ENCODE measurements at regions not wholly inside any gene's neighbourhood (a gene's known extent, or its start where the extent isn't known, plus 50 kb on each side); places are given as distances from the start of the nearest gene placed in this dataset.

GRCh38 chr2:128645631-128646030 is 327.0 kb upstream of the HS6ST1 start:
- H3K4me3 ChIP-seq (ENCODE audit: control insufficient read depth in 2 of 3, extremely low read depth in 1 of 3, insufficient read depth in 2 of 3, low read depth in 1 of 3, low read length in 3 of 3), result no peak overlapping the region
- no peaks in the 10 kb centered on the region for H3K79me2 ChIP-seq (ENCODE audit: control insufficient read depth, insufficient read depth, low read length)
- no peaks in the 10 kb centered on the region for H3K9me3 ChIP-seq (ENCODE audit: control insufficient read depth, low read depth, low read length)
- no peak overlapping the region for H3K27ac ChIP-seq (ENCODE audit: control insufficient read depth, insufficient read depth, low read length)
- FAIRE-seq (no peak), DNase-seq (ENCODE audit: low read depth, low spot score) (no peak)
- dilution Hi-C loops (cut with MboI; ENCODE audit: extremely low pct_ligation_motif_present, low sequenced_read_pairs), result no loop called here
- H3K9ac ChIP-seq (ENCODE audit: control insufficient read depth, extremely low read depth, insufficient read depth, low read length), result no peak overlapping the region
- H3K27me3 ChIP-seq (ENCODE audit: control insufficient read depth, extremely low read depth, insufficient read depth, low read length), result no peaks in the 10 kb centered on the region
- H3K9me1 ChIP-seq (ENCODE audit: control insufficient read depth, extremely low read depth, insufficient read depth, low read length), result no peaks in the 10 kb centered on the region
- TF ChIP-seq EZH2 (IDR thresholded peaks at IDR 0.05; ENCODE audit: low read length), result no peak
- no peak for TF ChIP-seq CTCF (optimal IDR thresholded peaks at IDR 0.05 in 1 of 3, IDR thresholded peaks at IDR 0.05 in 1 of 3, conservative IDR thresholded peaks at IDR 0.05 in 1 of 3; ENCODE audit: extremely low read depth in 1 of 3, insufficient read depth in 2 of 3, low read length in 3 of 3)
- H2AFZ ChIP-seq (ENCODE audit: control insufficient read depth, low read length), result no peak overlapping the region
- H3K4me1 ChIP-seq (ENCODE audit: control insufficient read depth, extremely low read depth, insufficient read depth, low read length), result no peaks in the 10 kb centered on the region
- no peaks in the 10 kb centered on the region for H3K36me3 ChIP-seq (ENCODE audit: control insufficient read depth in 2 of 2, extremely low read depth in 1 of 2, insufficient read depth in 2 of 2, low read length in 2 of 2)
- H3K4me2 ChIP-seq (ENCODE audit: control insufficient read depth, extremely low read depth, insufficient read depth, low read depth, low read length), result no peak overlapping the region
- H4K20me1 ChIP-seq (ENCODE audit: control insufficient read depth, extremely low read depth, insufficient read depth, low read length), result no peaks in the 10 kb centered on the region

GRCh38 chr2:128646091-128646490 is 327.4 kb upstream of the HS6ST1 start:
- Histone ChIP-seq H3K9me1 (ENCODE audit: control insufficient read depth, extremely low read depth, insufficient read depth, low read length) (no peaks in the 10 kb centered on the region), H3K79me2 (ENCODE audit: control insufficient read depth, insufficient read depth, low read length) (no peaks in the 10 kb centered on the region), H3K4me2 (ENCODE audit: control insufficient read depth, extremely low read depth, insufficient read depth, low read depth, low read length) (no peak overlapping the region), H2AFZ (ENCODE audit: control insufficient read depth, low read length) (no peak overlapping the region), H4K20me1 (ENCODE audit: control insufficient read depth, extremely low read depth, insufficient read depth, low read length) (no peaks in the 10 kb centered on the region), H3K27me3 (ENCODE audit: control insufficient read depth, extremely low read depth, insufficient read depth, low read length) (no peaks in the 10 kb centered on the region), H3K9ac (ENCODE audit: control insufficient read depth, extremely low read depth, insufficient read depth, low read length) (no peak overlapping the region), H3K9me3 (ENCODE audit: control insufficient read depth, low read depth, low read length) (no peaks in the 10 kb centered on the region), H3K4me3 (ENCODE audit: control insufficient read depth in 2 of 3, extremely low read depth in 1 of 3, insufficient read depth in 2 of 3, low read depth in 1 of 3, low read length in 3 of 3) (no peak overlapping the region), H3K4me1 (ENCODE audit: control insufficient read depth, extremely low read depth, insufficient read depth, low read length) (no peaks in the 10 kb centered on the region), H3K36me3 (ENCODE audit: control insufficient read depth in 2 of 2, extremely low read depth in 1 of 2, insufficient read depth in 2 of 2, low read length in 2 of 2) (no peaks in the 10 kb centered on the region), H3K27ac (ENCODE audit: control insufficient read depth, insufficient read depth, low read length) (no peak overlapping the region)
- FAIRE-seq (no peak), DNase-seq (ENCODE audit: low read depth, low spot score) (no peak)
- TF ChIP-seq CTCF (optimal IDR thresholded peaks at IDR 0.05 in 1 of 3, IDR thresholded peaks at IDR 0.05 in 1 of 3, conservative IDR thresholded peaks at IDR 0.05 in 1 of 3; ENCODE audit: extremely low read depth in 1 of 3, insufficient read depth in 2 of 3, low read length in 3 of 3) (no peak), EZH2 (IDR thresholded peaks at IDR 0.05; ENCODE audit: low read length) (no peak)
- dilution Hi-C loops (cut with MboI; ENCODE audit: extremely low pct_ligation_motif_present, low sequenced_read_pairs), result no loop called here
